ENCODE measurements at regions not wholly inside any gene's neighbourhood (a gene's known extent, or its start where the extent isn't known, plus 50 kb on each side); places are given as distances from the start of the nearest gene placed in this dataset.

GRCh38 chr3:153463895-153464294 lies 301.9 kb downstream of the RAP2B start:
- no peaks in the 10 kb centered on the region for H3K9me3 ChIP-seq (ENCODE audit: control insufficient read depth, insufficient read depth, low read depth, low read length)
- no peak for TF ChIP-seq ZNF423 (tag by site-specific recombination; IDR thresholded peaks at IDR 0.05)
- no peak for TF ChIP-seq REST (tag by site-specific recombination; IDR thresholded peaks at IDR 0.05)
- H3K36me3 ChIP-seq (ENCODE audit: control insufficient read depth in 2 of 2, insufficient read depth in 1 of 2, low read length in 2 of 2), result no peaks in the 10 kb centered on the region
- ChIA-PET CTCF (no interaction called here), POLR2A (no interaction called here)
- no peak overlapping the region for H3K4me3 ChIP-seq (ENCODE audit: low read depth, low read length)
- no peak overlapping the region for H3K27ac ChIP-seq (ENCODE audit: extremely low read depth, low read depth, low read length)
- H3K4me1 ChIP-seq (ENCODE audit: control insufficient read depth, insufficient read depth, low read length), result no peaks in the 10 kb centered on the region

- TF ChIP-seq ZNF529 (tag by site-specific recombination; IDR thresholded peaks at IDR 0.05; ENCODE audit: insufficient replicate concordance) (no peak), PRDM1 (tag by site-specific recombination; IDR thresholded peaks at IDR 0.05) (no peak), ZEB2 (tag by site-specific recombination; IDR thresholded peaks at IDR 0.05) (no peak), ZNF645 (tag by site-specific recombination; IDR thresholded peaks at IDR 0.05) (no peak), ZNF571 (tag by site-specific recombination; IDR thresholded peaks at IDR 0.05) (no peak), ZNF391 (tag by site-specific recombination; IDR thresholded peaks at IDR 0.05; ENCODE audit: borderline replicate concordance, low read depth) (no peak), ZNF133 (tag by site-specific recombination; IDR thresholded peaks at IDR 0.05) (no peak), RBAK (tag by site-specific recombination; IDR thresholded peaks at IDR 0.05) (no peak), REPIN1 (tag by site-specific recombination; IDR thresholded peaks at IDR 0.05; ENCODE audit: low read depth) (no peak), REST (tag by site-specific recombination; IDR thresholded peaks at IDR 0.05) (no peak), BCL6B (tag by site-specific recombination; IDR thresholded peaks at IDR 0.05) (no peak), ZNF549 (tag by site-specific recombination; IDR thresholded peaks at IDR 0.05) (no peak), ZNF518A (tag by site-specific recombination; conservative IDR thresholded peaks at IDR 0.05; ENCODE audit: low read depth) (no peak), ZBTB21 (tag by site-specific recombination; IDR thresholded peaks at IDR 0.05) (no peak), ZNF138 (tag by site-specific recombination; IDR thresholded peaks at IDR 0.05; ENCODE audit: borderline replicate concordance) (no peak), ZBTB6 (tag by site-specific recombination; IDR thresholded peaks at IDR 0.05) (no peak)
- H3K27ac ChIP-seq (ENCODE audit: extremely low read depth, low read depth, low read length), result no peak overlapping the region
- no peak overlapping the region for H3K4me3 ChIP-seq (ENCODE audit: low read depth, low read length)
- H3K36me3 ChIP-seq (ENCODE audit: control insufficient read depth in 2 of 2, insufficient read depth in 1 of 2, low read length in 2 of 2), result no peaks in the 10 kb centered on the region
- ChIA-PET POLR2A (no interaction called here), CTCF (no interaction called here)
- H3K9me3 ChIP-seq (ENCODE audit: control insufficient read depth, insufficient read depth, low read depth, low read length), result no peaks in the 10 kb centered on the region
- H3K4me1 ChIP-seq (ENCODE audit: control insufficient read depth, insufficient read depth, low read length), result no peaks in the 10 kb centered on the region
Observed at GRCh38 chr3:153469162-153469561, 307.1 kb downstream of the RAP2B start.

Data from HEK293 (cell line).